HG03039 (cell line): ENCODE measurements at regions not wholly inside any gene's neighbourhood (a gene's known extent, or its start where the extent isn't known, plus 50 kb on each side); places are given as distances from the start of the nearest gene placed in this dataset.
"Not testable (repeated sequence)": the region's sequence is repeated elsewhere in the genome, so short reads cannot be mapped to it uniquely, and the experiment has no call there.

Experiments used
- ATAC-seq: cut with Tn5 transposase; IDR thresholded peaks from one replicate; pipeline ENCODE4 v1.9.1; 2021; ENCODE audit warnings: mild to moderate bottlenecking, moderate library complexity; ENCODE audit not compliant: unreplicated experiment

- ATAC-seq: no peak
These were observed 289.7 kb upstream of the ANXA10 start for GRCh38 chr4:167802463-167803212.

DNA sequence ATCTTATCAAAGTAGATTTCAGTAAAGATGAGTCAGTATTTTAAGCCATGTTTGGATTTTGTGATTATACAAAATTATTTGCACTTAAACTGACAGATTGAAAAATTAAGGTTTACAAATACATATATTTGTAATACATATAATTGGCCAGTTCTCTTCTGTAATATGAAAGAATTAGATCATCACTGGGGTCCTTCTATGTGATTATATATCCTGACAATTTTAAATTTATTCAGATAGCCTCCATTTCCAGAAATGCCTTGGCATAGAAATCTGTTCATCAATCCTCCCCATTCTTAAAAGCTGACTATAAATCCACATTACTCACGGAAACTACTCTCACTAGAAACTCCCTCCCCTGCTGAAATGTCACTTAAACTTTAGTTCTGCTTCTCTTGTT is 280.4 kb upstream of the ANXA10 start:
- ATAC-seq: no peak

DNA sequence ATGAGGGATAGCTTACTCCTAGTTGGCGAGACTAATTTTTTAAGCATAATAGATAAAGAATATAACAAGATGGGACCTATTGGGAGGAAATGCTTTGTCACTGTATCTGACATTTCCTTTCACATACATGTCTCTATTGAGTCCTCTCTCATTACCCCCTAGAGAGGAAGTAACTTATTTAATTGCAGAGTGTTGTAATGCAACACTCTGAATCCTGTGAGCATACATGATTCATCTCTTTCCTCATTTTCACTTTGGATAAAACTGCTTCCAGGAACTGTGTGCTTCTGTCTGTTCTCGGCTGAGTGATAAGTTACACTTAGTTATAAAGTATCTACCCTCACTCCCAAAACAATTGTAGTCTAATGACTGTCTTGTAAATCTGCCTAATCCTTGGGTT is 266.1 kb upstream of the ANXA10 start:
- no peak for ATAC-seq

GRCh38 chr4:167831855-167832254 is 260.5 kb upstream of the ANXA10 start:
- ATAC-seq: no peak

- no peak for ATAC-seq
These were observed 253.7 kb upstream of the ANXA10 start for GRCh38 chr4:167838686-167839085.

GRCh38 chr4:167842487-167842886 is 249.8 kb upstream of the ANXA10 start:
- ATAC-seq: no peak

DNA sequence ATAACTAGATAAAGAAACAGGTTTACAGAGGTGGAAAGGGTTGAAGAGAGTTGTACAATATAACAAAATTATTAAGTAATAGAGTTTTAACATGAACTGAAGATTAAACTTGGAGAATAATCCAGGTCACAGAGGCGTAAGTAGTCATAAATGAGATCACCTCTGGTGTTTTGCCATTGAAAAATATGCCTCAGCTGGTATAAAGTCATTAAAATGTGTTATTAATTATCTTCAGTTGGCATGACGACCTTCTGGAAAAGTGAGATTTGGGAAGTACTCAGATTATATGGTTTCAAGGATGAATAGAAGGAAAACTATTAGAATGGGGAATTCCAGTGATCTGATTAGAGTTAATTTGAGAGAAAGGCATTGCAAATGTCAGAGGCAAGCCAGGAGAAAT is 237.5 kb upstream of the ANXA10 start:
- ATAC-seq: no peak

DNA sequence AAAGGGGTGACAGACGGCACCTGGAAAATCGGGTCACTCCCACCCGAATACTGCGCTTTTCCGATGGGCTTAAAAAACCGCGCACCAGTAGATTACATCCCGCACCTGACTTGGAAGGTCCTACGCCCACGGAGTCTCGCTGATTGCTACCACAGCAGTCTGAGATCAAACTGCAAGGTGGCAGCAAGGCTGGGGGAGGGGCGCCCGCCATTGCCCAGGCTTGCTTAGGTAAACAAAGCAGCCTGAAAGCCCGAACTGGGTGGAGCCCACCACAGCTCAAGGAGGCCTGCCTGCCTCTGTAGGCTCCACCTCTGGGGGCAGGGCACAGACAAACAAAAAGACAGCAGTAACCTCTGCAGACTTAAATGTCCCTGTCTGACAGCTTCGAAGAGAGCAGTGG is 234.2 kb upstream of the ANXA10 start:
- not testable (repeated sequence) for ATAC-seq

DNA sequence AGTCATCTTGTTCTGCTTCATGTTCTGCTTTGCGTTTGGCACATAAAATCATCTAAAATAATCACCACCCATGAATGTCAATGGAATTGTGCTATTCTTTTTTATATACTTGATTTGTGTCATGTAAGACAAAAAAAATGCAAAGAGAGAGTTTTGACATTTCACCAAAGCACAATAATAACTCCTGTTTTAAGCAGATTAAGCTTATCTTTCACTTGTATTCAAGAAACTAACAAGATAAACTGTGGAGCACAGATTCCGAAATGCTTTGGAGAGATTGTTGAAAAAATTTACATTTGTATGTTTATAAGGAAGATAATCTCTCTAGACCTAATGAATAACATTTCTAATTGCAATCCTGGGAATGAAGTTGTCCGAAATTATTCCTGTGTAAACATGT is 225.1 kb upstream of the ANXA10 start:
- no peak for ATAC-seq

GRCh38 chr4:167868163-167868562 is 224.2 kb upstream of the ANXA10 start:
- ATAC-seq: no peak

- ATAC-seq: no peak
These were observed 218.8 kb upstream of the ANXA10 start for GRCh38 chr4:167873496-167873895.

DNA sequence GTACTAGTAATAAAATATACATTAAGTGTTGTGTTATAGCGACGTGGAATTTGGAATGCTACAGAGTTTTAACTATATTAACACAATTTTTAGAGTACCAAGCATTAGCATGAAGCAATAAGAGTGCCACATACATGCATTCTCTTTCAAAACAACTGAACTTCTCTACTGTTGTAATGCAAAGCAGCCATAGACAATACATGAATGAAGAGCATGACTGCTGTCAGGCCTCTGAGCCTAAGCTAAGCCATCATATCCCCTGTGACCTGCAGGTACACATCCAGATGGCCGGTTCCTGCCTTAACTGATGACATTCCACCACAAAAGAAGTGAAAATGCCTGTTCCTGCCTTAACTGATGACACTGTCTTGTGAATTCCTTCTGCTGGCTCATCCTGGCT is 216.2 kb upstream of the ANXA10 start:
- not testable (repeated sequence) for ATAC-seq

GRCh38 chr4:167877826-167878225 is 214.5 kb upstream of the ANXA10 start:
- ATAC-seq: not testable (repeated sequence)

- no peak for ATAC-seq
These were observed 209.1 kb upstream of the ANXA10 start for GRCh38 chr4:167883266-167883665.

- no peak for ATAC-seq
These were observed 207.3 kb upstream of the ANXA10 start for GRCh38 chr4:167885071-167885470.

GRCh38 chr4:167885872-167886271 is 206.5 kb upstream of the ANXA10 start:
- ATAC-seq: no peak

DNA sequence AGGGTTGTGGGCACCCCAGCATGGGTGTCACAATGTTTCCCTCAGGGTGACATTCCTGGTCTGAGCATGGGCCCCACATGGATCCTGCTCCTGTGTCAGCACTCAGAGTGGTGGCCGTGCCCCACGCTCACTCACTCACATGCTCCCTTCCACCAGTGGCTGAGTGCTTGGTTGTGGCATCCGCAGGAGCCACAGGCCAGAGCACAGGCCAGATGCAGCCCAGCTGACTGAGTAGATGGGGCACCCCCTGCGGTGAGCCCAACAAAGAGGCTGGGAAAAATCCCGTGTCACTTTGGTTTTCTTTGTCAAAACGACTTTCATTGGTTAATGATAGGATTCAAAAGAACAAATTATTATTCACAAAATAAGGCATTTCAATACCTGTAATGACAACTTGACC is 204.6 kb upstream of the ANXA10 start:
- ATAC-seq: no peak

DNA sequence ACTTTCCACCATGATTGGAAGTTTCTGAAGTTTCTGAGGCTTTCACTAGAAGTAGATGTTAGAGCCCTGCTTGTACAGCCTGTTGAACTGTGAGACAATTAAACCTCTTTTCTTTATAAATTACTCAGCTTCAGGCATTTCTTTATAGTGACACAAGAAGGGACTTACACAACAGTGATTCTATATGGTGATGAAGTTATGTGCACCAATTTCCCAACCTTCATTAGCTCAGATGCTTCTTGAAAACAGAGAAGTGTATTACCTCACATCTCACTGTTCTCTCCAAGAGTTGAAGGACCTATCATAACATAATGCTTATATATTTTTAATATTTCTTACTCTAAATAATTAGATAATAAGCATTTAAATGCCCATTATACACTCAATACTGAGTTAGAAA is 202.1 kb upstream of the ANXA10 start:
- ATAC-seq: no peak

DNA sequence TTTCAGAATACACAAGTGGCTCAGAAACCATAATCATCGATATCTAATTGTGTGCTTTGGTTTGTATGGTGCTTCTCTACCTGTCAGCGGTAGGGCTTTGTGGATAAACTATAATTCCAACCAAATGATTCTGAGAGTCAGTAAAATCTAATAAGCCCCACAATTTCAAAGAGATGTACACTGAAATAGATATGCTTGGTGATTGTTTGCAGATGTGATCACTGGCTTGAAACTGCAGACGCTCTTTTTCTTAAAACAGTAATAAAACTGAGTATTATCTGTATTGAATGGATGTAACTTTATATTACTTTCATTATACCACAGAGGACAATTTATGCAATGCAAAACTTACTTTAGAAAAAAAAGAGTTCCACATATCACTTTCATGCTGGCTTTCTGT is 198.8 kb upstream of the ANXA10 start:
- no peak for ATAC-seq

- ATAC-seq: not testable (repeated sequence)
These were observed 196.1 kb upstream of the ANXA10 start for GRCh38 chr4:167896260-167896659.

GRCh38 chr4:167897116-167897515 is 195.2 kb upstream of the ANXA10 start:
- ATAC-seq: no peak

DNA sequence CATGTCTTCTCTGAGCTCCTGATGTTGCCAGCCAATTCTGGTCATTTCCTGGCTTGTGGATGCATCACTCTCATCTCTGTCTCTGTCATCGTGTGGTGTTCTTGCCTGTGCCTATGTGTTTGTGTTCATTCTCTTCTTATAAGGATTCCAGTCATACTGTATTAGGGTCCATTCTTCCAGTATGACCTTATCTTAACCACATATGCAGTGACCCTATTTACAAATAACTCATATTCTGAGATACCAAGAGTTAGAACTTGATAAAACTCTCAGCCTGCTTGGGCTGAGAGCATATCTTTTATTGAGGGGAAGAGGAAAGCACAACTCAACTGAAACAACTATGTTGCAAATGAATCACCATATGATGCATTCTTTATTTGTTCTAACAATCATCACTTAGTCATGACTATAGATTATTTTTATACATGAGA is 189.0 kb upstream of the ANXA10 start:
- no peak for ATAC-seq

GRCh38 chr4:167906851-167907250 is 185.5 kb upstream of the ANXA10 start:
- no peak for ATAC-seq
